Prostate gland (tissue), 2 donors: ENCODE measurements at regions not wholly inside any gene's neighbourhood (a gene's known extent, or its start where the extent isn't known, plus 50 kb on each side); places are given as distances from the start of the nearest gene placed in this dataset.

ENCODE experiments used
- DNase-seq: peaks from one replicate; pipeline ENCODE4 v3.0.0-alpha.2; 2019; ENCODE audit warnings: low spot score
- H3K27ac ChIP-seq, 2 donors: fragments of 200-600 bp; sonication (generic); 2 replicates each; pipeline ENCODE4 v1.5.1; 2017 to 2019
- H3K27me3 ChIP-seq: fragments of 200-600 bp; sonication (generic); replicated peaks from 2 replicates; pipeline ENCODE4 v1.5.1; 2019; ENCODE audit not compliant: insufficient read depth
- H3K36me3 ChIP-seq, 2 donors: fragments of 200-600 bp; sonication (generic); 1 replicate in 1 of 2; 2 replicates in 1 of 2; pipeline versions ENCODE4 v1.5.1 to v1.8.1; 2017 to 2019
- H3K4me1 ChIP-seq: fragments of 200-600 bp; sonication (generic); replicated peaks from 2 replicates; pipeline ENCODE4 v1.5.1; 2019
- H3K4me3 ChIP-seq, 2 donors: fragments of 200-600 bp; sonication (generic); 2 replicates each; pipeline ENCODE4 v1.5.1; 2017 to 2019
- H3K9me3 ChIP-seq: fragments of 200-600 bp; sonication (generic); 2 replicates; pipeline ENCODE4 v1.5.1; 2017
- POLR2A ChIP-seq: fragments of 450-650 bp; IDR thresholded peaks from one replicate; pipeline ENCODE4 v1.6.1; 2016; ENCODE audit warnings: antibody characterized with exemption, mild to moderate bottlenecking
- POLR2AphosphoS5 ChIP-seq: sonication (generic); formaldehyde crosslinking; IDR thresholded peaks from one replicate; pipeline ENCODE4 v1.6.1; 2017; ENCODE audit warnings: antibody characterized with exemption
- WGBS: methylation state at CpG from one replicate; pipeline ENCODE4 v1.1.5; 2018; 5-methylcytosine and 5-hydroxymethylcytosine counted together
- intact Hi-C: fragments of 100-400 bp; cut with DNase I; formaldehyde crosslinking; loops from one replicate; pipeline ENCODE4 v1.14.2; 2022
- TF ChIP-seq, protein P1 (sequence below), 4 experiments: fragments of 200-600 bp in 2 of 4; fragments of 450-650 bp in 2 of 4; sonication (generic) in 2 of 4; IDR thresholded peaks; 1 replicate in 3 of 4; 2 replicates in 1 of 4; pipeline ENCODE4 v1.5.1; 2016 to 2019; ENCODE audit warnings: antibody characterized with exemption in 4 of 4, mild to moderate bottlenecking in 2 of 4, moderate library complexity in 2 of 4

GRCh38 chr4:27358269-27358668 is 497.6 kb downstream of the STIM2 start:
- no peak for DNase-seq
- Histone ChIP-seq H3K27me3 (no peaks in the 10 kb centered on the region), H3K4me1 (no peaks in the 10 kb centered on the region), H3K36me3 (no peaks in the 10 kb centered on the region), H3K9me3 (no peaks in the 10 kb centered on the region), H3K27ac (no peak overlapping the region), H3K4me3 (no peak overlapping the region)
- 78% methylated on average over 2 of the region's 2 CpGs for whole genome bisulfite sequencing
- TF ChIP-seq, protein P1, sequence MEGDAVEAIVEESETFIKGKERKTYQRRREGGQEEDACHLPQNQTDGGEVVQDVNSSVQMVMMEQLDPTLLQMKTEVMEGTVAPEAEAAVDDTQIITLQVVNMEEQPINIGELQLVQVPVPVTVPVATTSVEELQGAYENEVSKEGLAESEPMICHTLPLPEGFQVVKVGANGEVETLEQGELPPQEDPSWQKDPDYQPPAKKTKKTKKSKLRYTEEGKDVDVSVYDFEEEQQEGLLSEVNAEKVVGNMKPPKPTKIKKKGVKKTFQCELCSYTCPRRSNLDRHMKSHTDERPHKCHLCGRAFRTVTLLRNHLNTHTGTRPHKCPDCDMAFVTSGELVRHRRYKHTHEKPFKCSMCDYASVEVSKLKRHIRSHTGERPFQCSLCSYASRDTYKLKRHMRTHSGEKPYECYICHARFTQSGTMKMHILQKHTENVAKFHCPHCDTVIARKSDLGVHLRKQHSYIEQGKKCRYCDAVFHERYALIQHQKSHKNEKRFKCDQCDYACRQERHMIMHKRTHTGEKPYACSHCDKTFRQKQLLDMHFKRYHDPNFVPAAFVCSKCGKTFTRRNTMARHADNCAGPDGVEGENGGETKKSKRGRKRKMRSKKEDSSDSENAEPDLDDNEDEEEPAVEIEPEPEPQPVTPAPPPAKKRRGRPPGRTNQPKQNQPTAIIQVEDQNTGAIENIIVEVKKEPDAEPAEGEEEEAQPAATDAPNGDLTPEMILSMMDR (IDR thresholded peaks at IDR 0.05) = no peak
- TF ChIP-seq POLR2AphosphoS5 (no peak), POLR2A (no peak)
- intact Hi-C loops = no loop called here

GRCh38 chr4:27360131-27360530 is 499.5 kb downstream of the STIM2 start:
- H3K9me3 ChIP-seq = no peaks in the 10 kb centered on the region
- no peak for DNase-seq
- intact Hi-C loops = no loop called here
- H3K27ac ChIP-seq = no peak overlapping the region
- no peaks in the 10 kb centered on the region for H3K36me3 ChIP-seq
- H3K4me3 ChIP-seq = no peak overlapping the region
- 88% methylated on average over 1 of the region's 1 CpG for WGBS
- TF ChIP-seq, protein P1 (IDR thresholded peaks at IDR 0.05) = no peak
- TF ChIP-seq POLR2A (no peak), POLR2AphosphoS5 (no peak)
- no peaks in the 10 kb centered on the region for H3K4me1 ChIP-seq
- H3K27me3 ChIP-seq = no peaks in the 10 kb centered on the region

DNA sequence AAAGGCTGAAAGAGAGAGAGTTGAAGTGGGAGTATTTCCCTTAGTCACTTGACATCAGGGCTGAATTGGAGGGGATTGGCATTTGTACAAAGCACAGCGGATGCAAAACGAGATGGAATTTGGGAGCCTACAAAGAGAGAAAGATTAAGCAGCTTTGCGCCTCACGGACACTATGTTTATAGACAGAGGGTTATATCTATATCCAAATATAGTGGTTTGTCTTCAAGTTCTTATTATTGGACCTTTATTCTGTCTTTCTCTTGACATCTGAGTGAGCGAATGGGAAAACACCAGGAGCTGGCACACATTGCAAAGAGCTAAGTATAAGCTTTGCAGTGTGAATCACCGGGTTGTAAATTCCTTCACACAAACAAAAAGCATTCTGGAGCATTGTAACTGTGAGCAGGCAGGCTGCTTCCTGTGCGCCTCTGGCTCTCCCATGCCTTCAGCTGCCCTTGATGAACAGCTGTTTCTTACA is 500.2 kb downstream of the STIM2 start:
- DNase-seq = no peak
- Histone ChIP-seq H3K4me3 (no peak overlapping the region), H3K9me3 (no peaks in the 10 kb centered on the region), H3K27me3 (no peaks in the 10 kb centered on the region), H3K36me3 (no peaks in the 10 kb centered on the region), H3K4me1 (no peaks in the 10 kb centered on the region), H3K27ac (no peak overlapping the region)
- TF ChIP-seq POLR2A = no peak
- TF ChIP-seq, protein P1 (IDR thresholded peaks at IDR 0.05) = no peak
- TF ChIP-seq POLR2AphosphoS5 = peak; percentile 14
- intact Hi-C loops = no loop called here
- WGBS = 22% methylated on average over 7 of the region's 7 CpGs

DNA sequence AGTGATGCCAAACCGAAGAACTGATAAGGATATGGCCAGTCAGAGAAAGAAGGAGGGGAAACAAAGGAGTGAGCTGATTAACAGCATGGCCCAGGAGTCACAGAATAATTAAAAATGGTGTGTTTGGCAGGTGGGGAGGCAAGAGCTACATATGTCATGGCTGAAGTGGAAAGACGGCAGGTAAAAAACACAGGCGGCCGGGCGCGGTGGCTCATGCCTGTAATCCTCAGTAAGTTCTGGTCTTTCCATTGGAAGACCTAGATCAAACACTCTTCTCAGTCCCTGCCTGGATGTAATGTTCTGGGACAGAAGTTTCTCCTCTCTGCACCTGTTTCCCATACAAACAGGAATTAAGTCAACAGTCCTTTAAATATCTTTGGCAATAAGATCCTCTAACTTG is 503.9 kb downstream of the STIM2 start:
- 95% methylated on average over 6 of the region's 6 CpGs for WGBS
- Histone ChIP-seq H3K4me1 (no peaks in the 10 kb centered on the region), H3K27ac (no peak overlapping the region), H3K9me3 (no peaks in the 10 kb centered on the region), H3K36me3 (no peaks in the 10 kb centered on the region), H3K27me3 (no peaks in the 10 kb centered on the region), H3K4me3 (no peak overlapping the region)
- no peak for DNase-seq
- intact Hi-C loops = no loop called here
- no peak for TF ChIP-seq POLR2AphosphoS5

- 28% methylated on average over 2 of the region's 2 CpGs for WGBS
- H3K36me3 ChIP-seq = no peaks in the 10 kb centered on the region
- DNase-seq = no peak
- H3K27me3 ChIP-seq = no peaks in the 10 kb centered on the region
- no peak overlapping the region for H3K4me3 ChIP-seq
- H3K9me3 ChIP-seq = no peaks in the 10 kb centered on the region
- TF ChIP-seq, protein P1 (IDR thresholded peaks at IDR 0.05) = no peak
- TF ChIP-seq POLR2AphosphoS5 (no peak), POLR2A (no peak)
- intact Hi-C loops = no loop called here
- H3K27ac ChIP-seq = no peak overlapping the region
- no peaks in the 10 kb centered on the region for H3K4me1 ChIP-seq
These were observed 505.6 kb downstream of the STIM2 start for GRCh38 chr4:27366104-27366823.
